ENCODE measurements at regions not wholly inside any gene's neighbourhood (a gene's known extent, or its start where the extent isn't known, plus 50 kb on each side); places are given as distances from the start of the nearest gene placed in this dataset.

DNA sequence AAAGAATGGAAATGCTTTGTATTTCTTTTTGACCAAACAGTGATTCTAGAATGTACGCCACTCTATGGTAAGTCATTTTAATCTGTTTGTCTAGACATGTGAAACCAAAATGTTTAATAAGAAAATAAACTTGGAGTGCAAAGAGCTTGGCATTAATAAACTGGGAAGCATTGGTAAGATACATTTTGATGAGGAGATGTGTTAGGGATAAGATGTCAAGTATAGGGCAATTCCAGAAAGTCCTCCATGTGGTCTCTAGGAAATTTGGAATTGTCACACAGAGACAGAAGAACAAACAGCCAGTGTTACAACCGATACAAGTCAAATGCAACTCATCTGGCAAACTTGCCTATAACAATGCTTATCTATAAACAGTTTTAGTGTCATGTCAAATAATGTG is 410.7 kb upstream of the SEMA3A start:
- intact Hi-C loops (cut with micrococcal nuclease), result no loop called here
- H3K4me3 Mint-ChIP-seq, result no peak overlapping the region
- no peaks in the 10 kb centered on the region for H3K4me1 Mint-ChIP-seq
- TF ChIP-seq, protein P1, sequence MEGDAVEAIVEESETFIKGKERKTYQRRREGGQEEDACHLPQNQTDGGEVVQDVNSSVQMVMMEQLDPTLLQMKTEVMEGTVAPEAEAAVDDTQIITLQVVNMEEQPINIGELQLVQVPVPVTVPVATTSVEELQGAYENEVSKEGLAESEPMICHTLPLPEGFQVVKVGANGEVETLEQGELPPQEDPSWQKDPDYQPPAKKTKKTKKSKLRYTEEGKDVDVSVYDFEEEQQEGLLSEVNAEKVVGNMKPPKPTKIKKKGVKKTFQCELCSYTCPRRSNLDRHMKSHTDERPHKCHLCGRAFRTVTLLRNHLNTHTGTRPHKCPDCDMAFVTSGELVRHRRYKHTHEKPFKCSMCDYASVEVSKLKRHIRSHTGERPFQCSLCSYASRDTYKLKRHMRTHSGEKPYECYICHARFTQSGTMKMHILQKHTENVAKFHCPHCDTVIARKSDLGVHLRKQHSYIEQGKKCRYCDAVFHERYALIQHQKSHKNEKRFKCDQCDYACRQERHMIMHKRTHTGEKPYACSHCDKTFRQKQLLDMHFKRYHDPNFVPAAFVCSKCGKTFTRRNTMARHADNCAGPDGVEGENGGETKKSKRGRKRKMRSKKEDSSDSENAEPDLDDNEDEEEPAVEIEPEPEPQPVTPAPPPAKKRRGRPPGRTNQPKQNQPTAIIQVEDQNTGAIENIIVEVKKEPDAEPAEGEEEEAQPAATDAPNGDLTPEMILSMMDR (IDR thresholded peaks at IDR 0.05), result no peak
- no peak overlapping the region for H3K27ac Mint-ChIP-seq
- H3K9me3 Mint-ChIP-seq, result peaks cover 13% of the 10 kb centered on the region
- H3K36me3 Mint-ChIP-seq (ENCODE audit: low read depth), result no peaks in the 10 kb centered on the region
- CTCF ChIA-PET, result no interaction called here
- DNase-seq (no peak), ATAC-seq (ENCODE audit: low read depth) (no peak)
- POLR2A ChIA-PET, result no interaction called here
- no peaks in the 10 kb centered on the region for H3K27me3 Mint-ChIP-seq

DNA sequence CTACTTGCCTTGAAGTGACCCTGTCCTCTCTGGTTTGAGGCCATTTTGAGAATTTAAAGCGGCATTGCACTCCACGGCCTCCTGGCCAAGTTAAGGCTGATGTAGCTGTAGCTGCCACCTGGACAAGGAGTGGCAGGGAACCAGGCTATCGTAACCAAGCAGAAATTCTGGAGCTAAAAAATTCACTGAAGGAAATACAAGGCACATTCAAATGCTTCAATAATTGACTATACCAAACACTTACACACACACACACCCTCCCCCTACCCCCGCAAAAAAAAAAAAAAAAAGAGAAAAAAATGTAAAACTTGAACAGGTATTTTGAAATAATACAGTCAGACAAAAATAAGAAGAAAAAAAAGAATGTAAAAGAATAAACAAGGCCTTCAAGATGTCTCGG is 409.0 kb upstream of the SEMA3A start:
- ATAC-seq (ENCODE audit: low read depth) (no peak), DNase-seq (no peak)
- CTCF ChIA-PET, result no interaction called here
- H3K9me3 Mint-ChIP-seq, result peaks cover 15% of the 10 kb centered on the region
- TF ChIP-seq, protein P1 (IDR thresholded peaks at IDR 0.05), result no peak
- POLR2A ChIA-PET, result no interaction called here
- H3K36me3 Mint-ChIP-seq (ENCODE audit: low read depth), result no peaks in the 10 kb centered on the region
- intact Hi-C loops (cut with micrococcal nuclease), result no loop called here
- no peak overlapping the region for H3K4me3 Mint-ChIP-seq
- no peak overlapping the region for H3K27ac Mint-ChIP-seq
- no peaks in the 10 kb centered on the region for H3K4me1 Mint-ChIP-seq
- H3K27me3 Mint-ChIP-seq, result no peaks in the 10 kb centered on the region

DNA sequence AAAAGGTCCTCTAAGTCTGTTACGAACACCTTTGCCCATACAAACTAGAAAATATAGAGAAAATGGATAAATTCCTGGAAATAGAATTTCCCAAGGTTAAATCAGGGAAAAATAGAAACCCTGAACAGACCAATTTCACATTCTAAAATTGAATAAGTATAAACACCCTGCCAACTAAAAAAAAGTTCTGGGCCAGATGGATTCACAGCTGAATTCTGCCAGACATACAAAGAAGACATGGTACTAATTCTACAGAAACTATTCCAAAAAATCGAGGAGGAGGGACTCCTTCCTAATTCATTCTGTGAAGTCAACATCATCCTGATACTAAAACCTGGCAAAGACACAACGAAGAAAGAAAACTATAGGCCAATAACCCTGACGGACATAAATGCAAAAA is 400.4 kb upstream of the SEMA3A start:
- no peaks in the 10 kb centered on the region for H3K27me3 Mint-ChIP-seq
- peaks cover 16% of the 10 kb centered on the region for H3K9me3 Mint-ChIP-seq
- ChIA-PET POLR2A (no interaction called here), CTCF (no interaction called here)
- intact Hi-C loops (cut with micrococcal nuclease), result no loop called here
- ATAC-seq (ENCODE audit: low read depth) (no peak), DNase-seq (no peak)
- H3K36me3 Mint-ChIP-seq (ENCODE audit: low read depth), result no peaks in the 10 kb centered on the region
- H3K4me1 Mint-ChIP-seq, result no peaks in the 10 kb centered on the region
- no peak overlapping the region for H3K27ac Mint-ChIP-seq
- TF ChIP-seq, protein P1 (IDR thresholded peaks at IDR 0.05), result no peak
- no peak overlapping the region for H3K4me3 Mint-ChIP-seq

DNA sequence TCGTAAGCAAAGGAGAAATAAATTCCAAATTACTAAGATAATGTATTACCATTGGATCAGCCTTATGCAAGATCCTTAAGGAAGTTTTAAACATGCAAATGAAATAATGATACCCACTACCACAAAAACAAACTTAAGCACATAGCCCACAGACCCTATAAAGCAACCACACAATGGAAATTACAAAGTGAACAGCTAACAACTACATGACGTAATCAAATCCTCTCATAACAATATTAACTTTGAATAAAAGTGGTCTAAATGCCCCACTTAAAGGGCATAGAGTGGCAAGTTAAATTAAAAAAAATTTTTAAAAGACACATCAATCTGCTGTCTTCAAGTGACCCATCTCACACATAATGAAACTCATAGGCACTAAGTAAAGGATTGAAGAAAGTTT is 397.3 kb upstream of the SEMA3A start:
- TF ChIP-seq, protein P1 (IDR thresholded peaks at IDR 0.05), result no peak
- no peaks in the 10 kb centered on the region for H3K27me3 Mint-ChIP-seq
- ChIA-PET POLR2A (no interaction called here), CTCF (no interaction called here)
- ATAC-seq (ENCODE audit: low read depth), result no peak
- peaks cover 16% of the 10 kb centered on the region for H3K9me3 Mint-ChIP-seq
- no peak overlapping the region for H3K27ac Mint-ChIP-seq
- no peak overlapping the region for H3K4me3 Mint-ChIP-seq
- H3K36me3 Mint-ChIP-seq (ENCODE audit: low read depth), result no peaks in the 10 kb centered on the region
- intact Hi-C loops (cut with micrococcal nuclease), result no loop called here
- no peaks in the 10 kb centered on the region for H3K4me1 Mint-ChIP-seq
- no peak for DNase-seq

DNA sequence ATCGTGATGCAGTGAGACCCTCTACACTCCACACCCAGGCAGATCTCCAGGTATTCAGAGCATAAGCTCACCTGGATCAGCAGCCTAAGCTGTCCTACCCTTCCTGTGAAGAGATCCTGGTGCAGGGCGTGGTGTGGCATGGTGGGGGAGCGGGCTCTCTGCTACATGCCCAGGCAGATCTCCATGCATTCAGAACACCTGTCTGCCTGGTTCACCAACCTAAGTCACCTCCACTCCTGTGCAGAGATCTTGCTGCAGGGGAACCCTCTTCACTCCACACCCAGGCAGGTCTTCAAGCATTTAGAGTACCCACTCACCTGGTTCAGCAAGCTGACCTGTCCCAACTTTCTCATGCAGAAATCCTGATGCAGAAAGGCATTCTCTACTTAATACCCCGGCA is 394.4 kb upstream of the SEMA3A start:
- CTCF ChIA-PET, result no interaction called here
- POLR2A ChIA-PET, result no interaction called here
- H3K4me3 Mint-ChIP-seq, result no peak overlapping the region
- intact Hi-C loops (cut with micrococcal nuclease), result no loop called here
- H3K27me3 Mint-ChIP-seq, result no peaks in the 10 kb centered on the region
- no peak for DNase-seq
- no peak for ATAC-seq (ENCODE audit: low read depth)
- TF ChIP-seq, protein P1 (IDR thresholded peaks at IDR 0.05), result no peak
- H3K36me3 Mint-ChIP-seq (ENCODE audit: low read depth), result no peaks in the 10 kb centered on the region
- H3K9me3 Mint-ChIP-seq, result peaks cover 5% of the 10 kb centered on the region
- no peaks in the 10 kb centered on the region for H3K4me1 Mint-ChIP-seq
- no peak overlapping the region for H3K27ac Mint-ChIP-seq
